PFSK-1 (cell line): ENCODE measurements at regions not wholly inside any gene's neighbourhood (a gene's known extent, or its start where the extent isn't known, plus 50 kb on each side); places are given as distances from the start of the nearest gene placed in this dataset.

Source experiments
- FOXP2 ChIP-seq: optimal IDR thresholded peaks from 2 replicates; pipeline ENCODE3; 2011; ENCODE audit warnings: borderline replicate concordance, control low read depth, inconsistent platforms; ENCODE audit not compliant: insufficient read depth; ENCODE audit errors: extremely low read length, extremely low read depth
- POLR2AphosphoS5 ChIP-seq: IDR thresholded peaks from 2 replicates; pipeline ENCODE4 v1.6.1; 2012; ENCODE audit warnings: low read depth, mild to moderate bottlenecking, control low read depth, low read length, moderate library complexity
- SIN3A ChIP-seq: IDR thresholded peaks from 2 replicates; pipeline ENCODE4 v1.6.1; 2012; ENCODE audit warnings: mild to moderate bottlenecking, low read length, moderate library complexity, borderline replicate concordance; ENCODE audit not compliant: insufficient read depth
- TAF1 ChIP-seq: IDR thresholded peaks from 2 replicates; pipeline ENCODE4 v1.6.1; 2012; ENCODE audit warnings: low read length, control low read depth, borderline replicate concordance; ENCODE audit not compliant: insufficient read depth
- TF ChIP-seq, protein P1 (sequence below), 2 experiments: IDR thresholded peaks; 2 replicates each; pipeline versions ENCODE4 v1.6.1 to v1.8.0; 2011 to 2012; ENCODE audit warnings: low read depth in 2 of 2, low read length in 2 of 2, control low read depth in 1 of 2, inconsistent platforms in 1 of 2, mild to moderate bottlenecking in 1 of 2, moderate library complexity in 1 of 2; ENCODE audit not compliant: insufficient read depth in 1 of 2

DNA sequence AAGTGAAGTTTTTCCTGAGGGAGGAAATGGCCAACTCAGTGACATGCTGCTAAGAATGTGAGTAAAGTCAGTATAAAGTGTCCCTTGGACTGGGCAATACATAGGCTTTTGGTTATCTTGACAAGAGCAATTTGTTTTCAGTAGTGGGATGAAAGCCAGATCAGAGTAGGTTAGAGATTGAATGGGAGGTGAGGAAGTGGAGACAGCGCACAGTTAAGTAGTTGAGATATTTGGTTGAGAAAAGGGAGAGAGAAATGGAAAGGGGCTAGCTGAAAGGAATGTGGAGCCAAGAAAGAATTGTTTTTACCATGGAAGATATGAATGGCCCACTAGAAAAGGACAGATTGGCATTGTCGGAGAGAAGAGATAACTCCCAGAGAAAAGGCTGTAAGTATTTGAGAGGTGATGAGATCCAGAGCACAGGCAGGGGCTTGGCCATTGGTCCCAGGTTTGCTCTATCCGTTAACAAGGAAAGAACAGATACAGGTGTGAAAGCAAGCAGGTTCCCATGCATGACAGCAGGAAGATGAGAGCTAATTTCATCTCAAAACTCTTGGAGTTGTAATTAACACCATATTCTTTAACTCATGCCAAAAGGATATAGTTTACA lies 392.0 kb downstream of the NR2F1-AS1 start:
- TF ChIP-seq SIN3A (no peak), FOXP2 (no peak), TAF1 (no peak), POLR2AphosphoS5 (no peak)
- TF ChIP-seq, protein P1, sequence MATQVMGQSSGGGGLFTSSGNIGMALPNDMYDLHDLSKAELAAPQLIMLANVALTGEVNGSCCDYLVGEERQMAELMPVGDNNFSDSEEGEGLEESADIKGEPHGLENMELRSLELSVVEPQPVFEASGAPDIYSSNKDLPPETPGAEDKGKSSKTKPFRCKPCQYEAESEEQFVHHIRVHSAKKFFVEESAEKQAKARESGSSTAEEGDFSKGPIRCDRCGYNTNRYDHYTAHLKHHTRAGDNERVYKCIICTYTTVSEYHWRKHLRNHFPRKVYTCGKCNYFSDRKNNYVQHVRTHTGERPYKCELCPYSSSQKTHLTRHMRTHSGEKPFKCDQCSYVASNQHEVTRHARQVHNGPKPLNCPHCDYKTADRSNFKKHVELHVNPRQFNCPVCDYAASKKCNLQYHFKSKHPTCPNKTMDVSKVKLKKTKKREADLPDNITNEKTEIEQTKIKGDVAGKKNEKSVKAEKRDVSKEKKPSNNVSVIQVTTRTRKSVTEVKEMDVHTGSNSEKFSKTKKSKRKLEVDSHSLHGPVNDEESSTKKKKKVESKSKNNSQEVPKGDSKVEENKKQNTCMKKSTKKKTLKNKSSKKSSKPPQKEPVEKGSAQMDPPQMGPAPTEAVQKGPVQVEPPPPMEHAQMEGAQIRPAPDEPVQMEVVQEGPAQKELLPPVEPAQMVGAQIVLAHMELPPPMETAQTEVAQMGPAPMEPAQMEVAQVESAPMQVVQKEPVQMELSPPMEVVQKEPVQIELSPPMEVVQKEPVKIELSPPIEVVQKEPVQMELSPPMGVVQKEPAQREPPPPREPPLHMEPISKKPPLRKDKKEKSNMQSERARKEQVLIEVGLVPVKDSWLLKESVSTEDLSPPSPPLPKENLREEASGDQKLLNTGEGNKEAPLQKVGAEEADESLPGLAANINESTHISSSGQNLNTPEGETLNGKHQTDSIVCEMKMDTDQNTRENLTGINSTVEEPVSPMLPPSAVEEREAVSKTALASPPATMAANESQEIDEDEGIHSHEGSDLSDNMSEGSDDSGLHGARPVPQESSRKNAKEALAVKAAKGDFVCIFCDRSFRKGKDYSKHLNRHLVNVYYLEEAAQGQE (IDR thresholded peaks at IDR 0.05; ENCODE audit: insufficient read depth in 1 of 2, low read depth in 2 of 2, low read length in 2 of 2): no peak

DNA sequence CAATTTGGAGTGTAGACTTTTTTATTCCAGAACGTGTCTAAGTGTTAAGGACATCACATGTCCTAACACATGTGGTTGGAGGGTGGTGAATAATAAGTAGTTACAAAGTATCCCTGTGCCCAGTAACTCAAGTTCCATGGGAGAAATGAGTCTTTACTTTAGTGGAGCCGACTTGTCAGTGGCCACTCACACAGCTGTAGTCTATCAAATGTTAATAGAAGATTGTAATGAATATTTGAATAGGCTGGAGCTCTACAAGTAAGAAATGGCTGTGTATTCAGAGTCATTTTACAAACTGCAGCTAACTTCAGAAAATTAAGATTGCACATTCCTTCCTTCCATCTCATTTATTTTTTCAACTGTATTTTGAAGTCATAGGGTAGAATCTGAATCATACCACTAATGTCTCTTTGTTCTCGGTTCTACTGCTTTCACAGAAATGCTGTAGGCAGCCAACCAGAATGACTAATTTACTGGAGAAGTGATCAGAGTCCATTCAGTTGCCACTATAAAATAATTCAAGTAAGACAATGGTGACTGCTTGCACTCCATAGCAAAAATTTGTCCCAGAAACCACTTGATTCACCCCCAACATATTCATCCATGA lies 394.8 kb downstream of the NR2F1-AS1 start:
- TF ChIP-seq SIN3A: no peak
- TF ChIP-seq, protein P1 (IDR thresholded peaks at IDR 0.05; ENCODE audit: insufficient read depth in 1 of 2, low read depth in 2 of 2, low read length in 2 of 2): no peak
- TF ChIP-seq TAF1: no peak
- no peak for TF ChIP-seq POLR2AphosphoS5
- TF ChIP-seq FOXP2: no peak

DNA sequence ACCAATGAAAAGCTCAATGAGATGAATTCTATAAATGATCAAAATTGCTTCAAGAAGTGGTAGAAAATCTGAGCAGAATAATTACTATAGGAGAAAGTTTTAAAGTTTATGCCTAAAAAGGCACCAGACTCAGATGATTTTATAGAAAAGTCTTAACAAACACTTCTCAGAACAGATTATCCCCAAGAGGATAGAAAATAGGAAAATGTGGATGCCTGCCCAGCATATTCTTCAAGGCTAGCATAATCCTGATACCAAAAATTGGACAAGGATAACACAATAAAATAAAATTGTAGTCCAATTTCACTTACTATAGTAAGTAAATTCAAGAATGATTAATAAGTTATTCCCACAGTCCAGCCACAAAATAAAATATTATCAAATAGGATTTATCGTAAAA lies 397.0 kb downstream of the NR2F1-AS1 start:
- TF ChIP-seq POLR2AphosphoS5: no peak
- TF ChIP-seq, protein P1 (IDR thresholded peaks at IDR 0.05; ENCODE audit: insufficient read depth in 1 of 2, low read depth in 2 of 2, low read length in 2 of 2): no peak
- no peak for TF ChIP-seq FOXP2
- TF ChIP-seq SIN3A: no peak
- TF ChIP-seq TAF1: no peak

DNA sequence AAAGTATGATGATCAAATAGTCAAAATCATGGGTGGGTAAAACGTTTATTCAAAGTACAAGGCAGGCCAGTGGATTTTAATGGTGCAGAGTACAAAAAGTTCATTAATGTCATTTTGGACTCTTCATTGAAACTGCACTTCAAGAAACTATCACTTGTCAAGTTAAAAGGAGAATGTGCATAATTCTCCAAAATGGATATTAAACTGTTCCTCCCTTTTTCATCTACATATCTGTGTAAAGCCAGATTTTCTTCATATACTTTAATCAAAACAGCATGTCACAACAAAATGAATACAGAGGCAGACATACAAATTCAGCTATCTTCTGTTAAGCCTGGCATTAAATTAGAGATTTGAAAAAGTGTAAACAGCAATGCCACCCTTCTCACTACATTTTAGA lies 401.6 kb downstream of the NR2F1-AS1 start:
- TF ChIP-seq FOXP2 (no peak), TAF1 (no peak), POLR2AphosphoS5 (no peak), SIN3A (no peak)
- TF ChIP-seq, protein P1 (IDR thresholded peaks at IDR 0.05; ENCODE audit: insufficient read depth in 1 of 2, low read depth in 2 of 2, low read length in 2 of 2): no peak
